Neural crest cell (in vitro differentiated cells): ENCODE measurements at regions not wholly inside any gene's neighbourhood (a gene's known extent, or its start where the extent isn't known, plus 50 kb on each side); places are given as distances from the start of the nearest gene placed in this dataset.

Experiments
- DNase-seq: peaks from one replicate; pipeline ENCODE4 v3.0.0; 2021; ENCODE audit warnings: low read depth, mixed read lengths, low spot score
- H3K27ac Mint-ChIP-seq: one replicate; pipeline ENCODE4 v1.8.0; 2021; ENCODE audit warnings: mild to moderate bottlenecking, mixed read lengths; ENCODE audit not compliant: unreplicated experiment
- H3K27me3 Mint-ChIP-seq: 2 replicates; pipeline ENCODE4 v1.8.0; 2021; ENCODE audit warnings: low read depth, mild to moderate bottlenecking, mixed read lengths
- H3K36me3 Mint-ChIP-seq: 2 replicates; pipeline ENCODE4 v1.8.0; 2021; ENCODE audit warnings: low read depth, mild to moderate bottlenecking, mixed read lengths
- H3K4me1 Mint-ChIP-seq: 2 replicates; pipeline ENCODE4 v1.8.0; 2021; ENCODE audit warnings: mixed read lengths
- H3K4me3 Mint-ChIP-seq: one replicate; pipeline ENCODE4 v1.8.0; 2021; ENCODE audit warnings: mild to moderate bottlenecking, mixed read lengths
- H3K9me3 Mint-ChIP-seq: 2 replicates; pipeline ENCODE4 v1.8.0; 2021; ENCODE audit warnings: mixed read lengths
- CTCF ChIP-seq: fragments of 200-600 bp; sonication (generic); conservative IDR thresholded peaks from 2 replicates; pipeline ENCODE4 v1.5.0; 2021; ENCODE audit warnings: antibody characterized with exemption, mild to moderate bottlenecking

DNA sequence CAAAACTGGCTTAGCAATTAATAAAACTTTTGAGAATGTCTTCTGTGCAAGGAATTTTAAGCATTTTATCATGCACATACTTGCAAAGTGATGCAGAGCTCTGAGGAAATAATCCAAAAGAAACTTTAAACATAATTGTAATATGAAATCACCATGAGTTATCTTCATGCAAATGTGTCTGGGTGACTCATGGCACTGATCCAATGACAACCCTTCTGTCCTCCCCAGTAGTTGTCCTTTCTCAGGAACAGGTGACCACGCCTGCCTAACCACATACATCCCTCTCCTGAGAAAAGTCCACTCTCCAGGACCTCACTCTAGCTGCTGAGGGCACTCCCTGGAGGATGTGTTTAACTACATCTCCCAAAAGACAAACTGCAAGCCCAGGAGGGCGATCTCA is 530.6 kb upstream of the IL12A start:
- Mint-ChIP-seq H3K36me3 (no peaks in the 10 kb centered on the region), H3K27ac (no peak overlapping the region), H3K27me3 (no peaks in the 10 kb centered on the region), H3K4me3 (no peak overlapping the region), H3K4me1 (no peaks in the 10 kb centered on the region), H3K9me3 (no peaks in the 10 kb centered on the region)
- no peak for TF ChIP-seq CTCF
- no peak for DNase-seq

DNA sequence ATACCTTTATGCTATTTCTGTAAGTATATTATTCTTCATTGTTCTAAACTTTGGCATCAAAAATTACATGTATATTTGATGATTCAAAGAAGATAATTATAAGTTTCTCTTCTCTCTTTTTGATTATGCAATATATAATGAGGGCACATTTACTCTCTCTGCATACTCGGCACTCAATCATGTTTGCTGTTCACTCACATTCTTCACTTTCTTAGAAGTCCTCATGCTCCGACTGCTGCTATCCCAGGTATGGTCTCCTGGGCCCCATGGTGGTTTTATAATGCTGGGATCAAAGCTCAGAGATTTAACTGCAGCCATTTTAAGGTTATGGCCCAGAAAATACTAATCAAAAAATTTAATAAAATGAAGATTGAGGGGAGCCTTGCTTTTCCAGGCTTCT is 529.7 kb upstream of the IL12A start:
- TF ChIP-seq CTCF: no peak
- Mint-ChIP-seq H3K27ac (no peak overlapping the region), H3K4me1 (no peaks in the 10 kb centered on the region), H3K9me3 (no peaks in the 10 kb centered on the region), H3K36me3 (no peaks in the 10 kb centered on the region), H3K27me3 (no peaks in the 10 kb centered on the region), H3K4me3 (no peak overlapping the region)
- no peak for DNase-seq

DNA sequence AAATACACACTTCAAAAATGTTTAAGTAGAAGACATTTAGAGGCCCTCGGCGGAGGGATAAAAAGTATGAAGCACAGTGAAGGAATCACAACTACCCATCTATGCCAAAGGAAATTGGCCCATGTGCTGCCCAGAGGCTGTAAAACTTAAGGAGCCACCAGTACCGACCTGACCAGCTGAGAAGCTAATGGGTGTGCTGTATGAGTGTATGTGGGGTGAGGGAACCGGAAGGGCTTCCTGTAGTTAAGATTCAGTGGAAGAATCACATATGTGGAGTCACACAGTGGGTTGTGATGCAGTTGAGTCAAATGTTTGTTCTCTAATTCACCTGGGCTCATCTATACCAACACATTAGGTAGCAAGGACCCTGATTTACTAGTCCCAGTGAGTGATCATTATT is 516.0 kb upstream of the IL12A start:
- no peak for DNase-seq
- no peaks in the 10 kb centered on the region for H3K27me3 Mint-ChIP-seq
- no peak for TF ChIP-seq CTCF
- H3K4me3 Mint-ChIP-seq: no peak overlapping the region
- no peak overlapping the region for H3K27ac Mint-ChIP-seq
- H3K9me3 Mint-ChIP-seq: peaks cover 3% of the 10 kb centered on the region
- H3K36me3 Mint-ChIP-seq: peaks cover 2% of the 10 kb centered on the region
- no peaks in the 10 kb centered on the region for H3K4me1 Mint-ChIP-seq

DNA sequence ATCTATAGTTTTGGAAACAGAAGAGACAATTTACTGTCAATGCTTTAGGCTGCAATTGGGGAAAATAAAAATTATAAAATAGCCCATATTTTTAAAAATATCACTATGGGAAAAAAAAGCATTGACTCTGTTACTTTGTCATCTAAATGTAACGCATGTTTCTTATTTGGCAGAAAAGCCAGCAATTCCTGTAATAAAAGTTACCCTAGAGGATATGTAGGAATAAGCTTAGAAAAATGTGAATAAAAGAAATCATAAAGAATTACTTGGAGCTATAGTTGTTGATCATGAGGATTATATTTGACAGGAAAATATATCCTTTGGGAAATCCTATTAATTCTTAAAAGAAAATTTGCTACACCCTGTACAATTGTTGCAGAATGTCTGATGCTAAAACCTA is 515.4 kb upstream of the IL12A start:
- Mint-ChIP-seq H3K9me3 (peaks cover 3% of the 10 kb centered on the region), H3K27me3 (no peaks in the 10 kb centered on the region), H3K4me3 (no peak overlapping the region), H3K27ac (no peak overlapping the region), H3K36me3 (peaks cover 2% of the 10 kb centered on the region), H3K4me1 (no peaks in the 10 kb centered on the region)
- DNase-seq: no peak
- no peak for TF ChIP-seq CTCF

DNA sequence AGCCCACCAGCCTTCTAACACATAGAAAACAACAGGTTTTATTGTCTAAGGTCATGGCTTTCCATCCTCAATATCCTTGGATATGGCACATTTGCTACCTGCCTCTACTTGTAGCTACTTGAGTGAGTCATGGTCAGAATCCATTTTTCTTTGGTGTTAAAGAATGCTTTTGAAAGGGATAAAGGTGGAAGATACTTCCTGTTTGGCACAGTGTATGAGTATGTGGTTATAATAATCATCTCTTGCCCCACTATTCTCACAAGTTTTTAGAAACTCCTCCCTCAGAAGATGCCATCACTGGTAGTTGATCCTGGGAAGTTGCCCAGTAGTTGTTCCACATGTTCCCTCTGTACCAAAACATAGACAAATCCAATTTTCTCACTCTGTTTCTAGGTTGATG is 508.6 kb upstream of the IL12A start:
- no peak overlapping the region for H3K4me3 Mint-ChIP-seq
- no peaks in the 10 kb centered on the region for H3K27me3 Mint-ChIP-seq
- peaks cover 2% of the 10 kb centered on the region for H3K36me3 Mint-ChIP-seq
- no peak for TF ChIP-seq CTCF
- no peak for DNase-seq
- peaks cover 5% of the 10 kb centered on the region for H3K9me3 Mint-ChIP-seq
- H3K27ac Mint-ChIP-seq: no peak overlapping the region
- H3K4me1 Mint-ChIP-seq: no peaks in the 10 kb centered on the region
